A549 (cell line): ENCODE measurements at regions not wholly inside any gene's neighbourhood (a gene's known extent, or its start where the extent isn't known, plus 50 kb on each side); places are given as distances from the start of the nearest gene placed in this dataset.

Experiments
- ATAC-seq, 2 experiments: fragments of 200-7000 bp in 1 of 2; fragments of >200 bp in 1 of 2; cut with Nextera tagmentation in 1 of 2; cut with Tn5 transposase in 1 of 2; 3 replicates each; pipeline versions ENCODE4 v1.8.0 to v1.9.1; 2018 to 2020; ENCODE audit warnings: mild to moderate bottlenecking in 1 of 2, moderate library complexity in 1 of 2
- CTCF ChIA-PET: fragments of 300-600 bp; sonication (Branson Sonifier 250); formaldehyde crosslinking; extraction: SDS; loops from one replicate; lab custom pipeline; 2021; ENCODE audit warnings: antibody characterized with exemption, inconsistent platforms; lab: Yijun Ruan, JAX
- POLR2A ChIA-PET: fragments of 350-600 bp; formaldehyde crosslinking; extraction: SDS; loops from one replicate; lab custom pipeline; 2021; ENCODE audit warnings: antibody characterized with exemption, inconsistent platforms; lab: Yijun Ruan, JAX
- DNase-seq, 2 experiments: peaks; one replicate each; pipeline versions ENCODE4 v3.0.0 to v3.0.0-alpha.2; 2011 to 2016; ENCODE audit warnings: low read depth in 1 of 2, low spot score in 1 of 2
- FAIRE-seq: peaks from 2 replicates; lab custom pipeline; 2011; peaks lifted over from hg19 to GRCh38; lab: Jason Lieb, UNC
- H3K27ac ChIP-seq, 2 experiments: fragments of >200 bp; sonication (Bioruptor Twin); formaldehyde crosslinking; 3 replicates each; pipeline ENCODE4 v1.5.1; 2016 to 2017
- H3K4me1 ChIP-seq: fragments of >200 bp; sonication (Bioruptor Twin); formaldehyde crosslinking; 3 replicates; pipeline ENCODE4 v1.6.1; 2016
- H3K4me2 ChIP-seq: fragments of >200 bp; sonication (Bioruptor Twin); formaldehyde crosslinking; 3 replicates; pipeline ENCODE4 v1.6.1; 2016
- H3K4me3 ChIP-seq: fragments of >200 bp; sonication (Bioruptor Twin); formaldehyde crosslinking; 3 replicates; pipeline ENCODE4 v1.5.1; 2016
- H3K9me3 ChIP-seq: fragments of >200 bp; sonication (Bioruptor Twin); formaldehyde crosslinking; 3 replicates; pipeline ENCODE4 v1.6.1; 2016
- CBX8 ChIP-seq: fragments of 200-600 bp; sonication (generic); IDR thresholded peaks from 2 replicates; pipeline ENCODE4 v1.6.1; 2016
- CEBPB ChIP-seq, 2 experiments: fragments of >200 bp in 1 of 2; sonication (Bioruptor Twin) in 1 of 2; formaldehyde crosslinking in 1 of 2; IDR thresholded peaks; 2 replicates each; pipeline ENCODE4 v1.6.1; 2012 to 2016
- CHD2 ChIP-seq: fragments of 150-350 bp; IDR thresholded peaks from 2 replicates; pipeline ENCODE4 v1.6.1; 2014; ENCODE audit warnings: low read length; ENCODE audit not compliant: partially characterized antibody
- CHD4 ChIP-seq: fragments of 200-600 bp; sonication (generic); IDR thresholded peaks from 2 replicates; pipeline ENCODE4 v1.6.1; 2016; ENCODE audit warnings: antibody characterized with exemption, mild to moderate bottlenecking, borderline replicate concordance
- EHF ChIP-seq: fragments of 250-450 bp; sonication (Bioruptor Pico); IDR thresholded peaks from 2 replicates; pipeline ENCODE4 v1.5.0; 2020; ENCODE audit warnings: mild to moderate bottlenecking
- EHMT2 ChIP-seq: fragments of 200-600 bp; sonication (generic); IDR thresholded peaks from 2 replicates; pipeline ENCODE4 v1.6.1; 2016; ENCODE audit warnings: antibody characterized with exemption, low read depth, mild to moderate bottlenecking, moderate library complexity
- EP300 ChIP-seq, 2 experiments: fragments of >200 bp; sonication (Bioruptor Twin); formaldehyde crosslinking; IDR thresholded peaks; 2 replicates in 1 of 2; 3 replicates in 1 of 2; pipeline ENCODE4 v1.6.1; 2016 to 2017
- FOSB ChIP-seq: fragments of 250-450 bp; sonication (Bioruptor Pico); IDR thresholded peaks from 2 replicates; pipeline ENCODE4 v1.5.0; 2020; ENCODE audit warnings: mild to moderate bottlenecking, moderate library complexity
- FOSL2 ChIP-seq, 2 experiments: fragments of 450-650 bp in 1 of 2; fragments of >200 bp in 1 of 2; sonication (Bioruptor Twin) in 1 of 2; formaldehyde crosslinking; IDR thresholded peaks; 2 replicates each; pipeline versions ENCODE4 v1.5.0 to v1.6.1; 2016 to 2020; ENCODE audit warnings: mild to moderate bottlenecking in 1 of 2, moderate library complexity in 1 of 2
- HEYL ChIP-seq: fragments of 250-450 bp; sonication (Bioruptor Pico); IDR thresholded peaks from 2 replicates; pipeline ENCODE4 v1.8.0; 2021; ENCODE audit warnings: mild to moderate bottlenecking, moderate library complexity
- HOXB5 ChIP-seq: fragments of 250-450 bp; sonication (Bioruptor Pico); IDR thresholded peaks from 2 replicates; pipeline ENCODE4 v1.5.0; 2020; ENCODE audit warnings: mild to moderate bottlenecking, moderate library complexity
- JUN ChIP-seq, 2 experiments: fragments of >200 bp; sonication (Bioruptor Twin); formaldehyde crosslinking; IDR thresholded peaks; 2 replicates in 1 of 2; 3 replicates in 1 of 2; pipeline ENCODE4 v1.6.1; 2016 to 2017
- MAZ ChIP-seq: fragments of 150-350 bp; IDR thresholded peaks from 2 replicates; pipeline ENCODE4 v1.6.1; 2014; ENCODE audit warnings: antibody characterized with exemption, low read depth, low read length, borderline replicate concordance
- NR3C1 ChIP-seq: fragments of >200 bp; sonication (Bioruptor Twin); formaldehyde crosslinking; IDR thresholded peaks from 3 replicates; pipeline ENCODE4 v1.6.1; 2017
- PHF8 ChIP-seq: fragments of 200-600 bp; sonication (generic); IDR thresholded peaks from 2 replicates; pipeline ENCODE4 v1.6.1; 2016; ENCODE audit warnings: low read depth, mild to moderate bottlenecking, antibody characterized with exemption, moderate library complexity, borderline replicate concordance
- RAD21 ChIP-seq, 2 experiments: fragments of >200 bp in 1 of 2; sonication (Bioruptor Twin) in 1 of 2; formaldehyde crosslinking in 1 of 2; IDR thresholded peaks in 1 of 2; conservative IDR thresholded peaks in 1 of 2; 2 replicates in 1 of 2; 3 replicates in 1 of 2; pipeline ENCODE4 v1.6.1; 2012 to 2018; ENCODE audit warnings: inconsistent platforms in 1 of 2
- RNF2 ChIP-seq: fragments of 200-600 bp; sonication (generic); IDR thresholded peaks from 2 replicates; pipeline ENCODE4 v1.6.1; 2016; ENCODE audit warnings: low read depth, mild to moderate bottlenecking, antibody characterized with exemption, moderate library complexity, borderline replicate concordance
- SREBF2 ChIP-seq: fragments of 450-650 bp; IDR thresholded peaks from 2 replicates; pipeline ENCODE4 v1.6.1; 2014; ENCODE audit warnings: mild to moderate bottlenecking, moderate library complexity
- TFCP2L1 ChIP-seq: fragments of 250-450 bp; sonication (Bioruptor Pico); IDR thresholded peaks from 2 replicates; pipeline ENCODE4 v1.5.0; 2021; ENCODE audit warnings: mild to moderate bottlenecking
- TP53 ChIP-seq: fragments of 250-450 bp; sonication (Bioruptor Pico); IDR thresholded peaks from 2 replicates; pipeline ENCODE4 v1.5.0; 2021; ENCODE audit warnings: mild to moderate bottlenecking, moderate library complexity
- WGBS: methylation state at CpG from one replicate; pipeline ENCODE4 v1.1.6; 2017; ENCODE audit errors: missing lambda C conversion rate; 5-methylcytosine and 5-hydroxymethylcytosine counted together
- TF ChIP-seq, protein P1 (sequence below): fragments of 150-350 bp; IDR thresholded peaks from 2 replicates; pipeline ENCODE4 v1.6.1; 2014; ENCODE audit warnings: low read depth, mild to moderate bottlenecking, low read length
- TF ChIP-seq, protein P2 (sequence below): fragments of >200 bp; sonication (Bioruptor Twin); formaldehyde crosslinking; IDR thresholded peaks from 3 replicates; pipeline ENCODE4 v1.5.1; 2016
- TF ChIP-seq, protein P3 (sequence below): fragments of 250-450 bp; sonication (Bioruptor Pico); IDR thresholded peaks from 2 replicates; pipeline ENCODE4 v1.5.0; 2021; ENCODE audit warnings: mild to moderate bottlenecking, moderate library complexity, borderline replicate concordance
- TF ChIP-seq, protein P4 (sequence below): fragments of 250-450 bp; sonication (Bioruptor Pico); IDR thresholded peaks from 2 replicates; pipeline ENCODE4 v1.5.0; 2020; ENCODE audit warnings: low read depth, mild to moderate bottlenecking, moderate library complexity
- TF ChIP-seq, protein P5 (sequence below): fragments of >200 bp; sonication (Bioruptor Twin); formaldehyde crosslinking; IDR thresholded peaks from 3 replicates; pipeline ENCODE4 v1.6.1; 2016
- TF ChIP-seq, protein P6 (sequence below): fragments of >200 bp; sonication (Bioruptor Twin); formaldehyde crosslinking; IDR thresholded peaks from 2 replicates; pipeline ENCODE4 v1.6.1; 2016

DNA sequence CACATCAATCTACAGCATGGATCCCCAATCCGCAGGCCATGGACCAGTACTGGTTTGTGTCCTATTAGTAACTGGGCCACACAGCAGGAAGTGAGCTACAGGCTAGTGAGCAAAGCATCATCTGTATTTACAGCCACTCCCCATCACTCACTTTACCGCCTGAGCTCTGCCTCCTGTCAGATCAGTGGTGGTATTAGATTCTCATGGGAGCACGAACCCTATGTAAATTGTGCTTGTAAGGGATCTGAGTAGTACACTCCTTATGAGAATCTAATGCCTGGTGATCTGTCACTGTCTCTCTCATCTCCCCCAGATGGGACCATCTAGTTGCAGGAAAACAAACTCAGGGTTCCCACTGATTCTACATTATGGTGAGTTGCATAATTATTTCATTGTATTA lies 212.7 kb upstream of the FAM174A start:
- DNase-seq (no peak), FAIRE-seq (no peak), ATAC-seq (no peak)
- Histone ChIP-seq H3K4me1 (no peaks in the 10 kb centered on the region), H3K4me3 (no peak overlapping the region), H3K4me2 (no peak overlapping the region), H3K27ac (no peak overlapping the region), H3K9me3 (no peaks in the 10 kb centered on the region)
- POLR2A ChIA-PET: no interaction called here
- TF ChIP-seq, protein P1, sequence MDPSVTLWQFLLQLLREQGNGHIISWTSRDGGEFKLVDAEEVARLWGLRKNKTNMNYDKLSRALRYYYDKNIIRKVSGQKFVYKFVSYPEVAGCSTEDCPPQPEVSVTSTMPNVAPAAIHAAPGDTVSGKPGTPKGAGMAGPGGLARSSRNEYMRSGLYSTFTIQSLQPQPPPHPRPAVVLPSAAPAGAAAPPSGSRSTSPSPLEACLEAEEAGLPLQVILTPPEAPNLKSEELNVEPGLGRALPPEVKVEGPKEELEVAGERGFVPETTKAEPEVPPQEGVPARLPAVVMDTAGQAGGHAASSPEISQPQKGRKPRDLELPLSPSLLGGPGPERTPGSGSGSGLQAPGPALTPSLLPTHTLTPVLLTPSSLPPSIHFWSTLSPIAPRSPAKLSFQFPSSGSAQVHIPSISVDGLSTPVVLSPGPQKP: no peak
- TF ChIP-seq, protein P2, sequence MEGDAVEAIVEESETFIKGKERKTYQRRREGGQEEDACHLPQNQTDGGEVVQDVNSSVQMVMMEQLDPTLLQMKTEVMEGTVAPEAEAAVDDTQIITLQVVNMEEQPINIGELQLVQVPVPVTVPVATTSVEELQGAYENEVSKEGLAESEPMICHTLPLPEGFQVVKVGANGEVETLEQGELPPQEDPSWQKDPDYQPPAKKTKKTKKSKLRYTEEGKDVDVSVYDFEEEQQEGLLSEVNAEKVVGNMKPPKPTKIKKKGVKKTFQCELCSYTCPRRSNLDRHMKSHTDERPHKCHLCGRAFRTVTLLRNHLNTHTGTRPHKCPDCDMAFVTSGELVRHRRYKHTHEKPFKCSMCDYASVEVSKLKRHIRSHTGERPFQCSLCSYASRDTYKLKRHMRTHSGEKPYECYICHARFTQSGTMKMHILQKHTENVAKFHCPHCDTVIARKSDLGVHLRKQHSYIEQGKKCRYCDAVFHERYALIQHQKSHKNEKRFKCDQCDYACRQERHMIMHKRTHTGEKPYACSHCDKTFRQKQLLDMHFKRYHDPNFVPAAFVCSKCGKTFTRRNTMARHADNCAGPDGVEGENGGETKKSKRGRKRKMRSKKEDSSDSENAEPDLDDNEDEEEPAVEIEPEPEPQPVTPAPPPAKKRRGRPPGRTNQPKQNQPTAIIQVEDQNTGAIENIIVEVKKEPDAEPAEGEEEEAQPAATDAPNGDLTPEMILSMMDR: no peak
- TF ChIP-seq, protein P3, sequence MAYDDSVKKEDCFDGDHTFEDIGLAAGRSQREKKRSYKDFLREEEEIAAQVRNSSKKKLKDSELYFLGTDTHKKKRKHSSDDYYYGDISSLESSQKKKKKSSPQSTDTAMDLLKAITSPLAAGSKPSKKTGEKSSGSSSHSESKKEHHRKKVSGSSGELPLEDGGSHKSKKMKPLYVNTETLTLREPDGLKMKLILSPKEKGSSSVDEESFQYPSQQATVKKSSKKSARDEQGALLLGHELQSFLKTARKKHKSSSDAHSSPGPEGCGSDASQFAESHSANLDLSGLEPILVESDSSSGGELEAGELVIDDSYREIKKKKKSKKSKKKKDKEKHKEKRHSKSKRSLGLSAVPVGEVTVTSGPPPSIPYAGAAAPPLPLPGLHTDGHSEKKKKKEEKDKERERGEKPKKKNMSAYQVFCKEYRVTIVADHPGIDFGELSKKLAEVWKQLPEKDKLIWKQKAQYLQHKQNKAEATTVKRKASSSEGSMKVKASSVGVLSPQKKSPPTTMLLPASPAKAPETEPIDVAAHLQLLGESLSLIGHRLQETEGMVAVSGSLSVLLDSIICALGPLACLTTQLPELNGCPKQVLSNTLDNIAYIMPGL: no peak
- no peak for TF ChIP-seq EHF (CRISPR knock-in tag)
- no peak for TF ChIP-seq TP53 (CRISPR knock-in tag)
- TF ChIP-seq HOXB5 (CRISPR knock-in tag): no peak
- no peak for TF ChIP-seq PHF8
- TF ChIP-seq, protein P4, sequence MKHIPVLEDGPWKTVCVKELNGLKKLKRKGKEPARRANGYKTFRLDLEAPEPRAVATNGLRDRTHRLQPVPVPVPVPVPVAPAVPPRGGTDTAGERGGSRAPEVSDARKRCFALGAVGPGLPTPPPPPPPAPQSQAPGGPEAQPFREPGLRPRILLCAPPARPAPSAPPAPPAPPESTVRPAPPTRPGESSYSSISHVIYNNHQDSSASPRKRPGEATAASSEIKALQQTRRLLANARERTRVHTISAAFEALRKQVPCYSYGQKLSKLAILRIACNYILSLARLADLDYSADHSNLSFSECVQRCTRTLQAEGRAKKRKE (CRISPR knock-in tag): no peak
- no peak for TF ChIP-seq HEYL (CRISPR knock-in tag)
- no peak for TF ChIP-seq SREBF2
- no peak for TF ChIP-seq FOSB (CRISPR knock-in tag)
- no peak for TF ChIP-seq CHD2
- no peak for TF ChIP-seq EP300 (IDR thresholded peaks at IDR 0.05)
- TF ChIP-seq JUN (IDR thresholded peaks at IDR 0.05): no peak
- TF ChIP-seq, protein P5, sequence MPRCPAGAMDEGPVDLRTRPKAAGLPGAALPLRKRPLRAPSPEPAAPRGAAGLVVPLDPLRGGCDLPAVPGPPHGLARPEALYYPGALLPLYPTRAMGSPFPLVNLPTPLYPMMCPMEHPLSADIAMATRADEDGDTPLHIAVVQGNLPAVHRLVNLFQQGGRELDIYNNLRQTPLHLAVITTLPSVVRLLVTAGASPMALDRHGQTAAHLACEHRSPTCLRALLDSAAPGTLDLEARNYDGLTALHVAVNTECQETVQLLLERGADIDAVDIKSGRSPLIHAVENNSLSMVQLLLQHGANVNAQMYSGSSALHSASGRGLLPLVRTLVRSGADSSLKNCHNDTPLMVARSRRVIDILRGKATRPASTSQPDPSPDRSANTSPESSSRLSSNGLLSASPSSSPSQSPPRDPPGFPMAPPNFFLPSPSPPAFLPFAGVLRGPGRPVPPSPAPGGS: no peak
- no peak for TF ChIP-seq FOSL2 (IDR thresholded peaks at IDR 0.05)
- no peak for TF ChIP-seq FOSL2 (CRISPR knock-in tag; IDR thresholded peaks at IDR 0.05)
- no peak for TF ChIP-seq RAD21 (conservative IDR thresholded peaks at IDR 0.05 in 1 of 2, IDR thresholded peaks at IDR 0.05 in 1 of 2)
- WGBS: 57% methylated on average over 3 of the region's 3 CpGs
- CTCF ChIA-PET: no interaction called here

DNA sequence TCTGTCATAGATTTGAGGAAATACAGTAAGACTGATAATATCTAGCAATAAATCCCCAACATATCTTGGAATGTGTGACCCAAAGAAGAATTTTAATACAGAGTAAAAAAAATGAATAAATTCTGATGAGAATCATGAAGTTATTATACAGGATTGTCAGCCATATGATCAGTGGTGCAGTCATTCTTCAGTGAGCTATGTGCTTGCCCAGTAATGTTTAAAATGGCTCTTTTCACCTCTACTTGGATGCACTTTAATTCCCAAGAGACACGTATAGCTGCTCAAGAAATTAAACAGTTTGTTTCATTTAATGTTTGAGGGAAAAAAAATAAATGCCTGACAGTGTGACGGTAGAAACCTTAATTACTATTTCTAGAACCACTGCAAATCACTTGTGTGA lies 215.3 kb upstream of the FAM174A start:
- POLR2A ChIA-PET: no interaction called here
- CTCF ChIA-PET: no interaction called here
- Histone ChIP-seq H3K27ac (no peak overlapping the region), H3K4me3 (no peak overlapping the region), H3K9me3 (no peaks in the 10 kb centered on the region), H3K4me1 (no peaks in the 10 kb centered on the region), H3K4me2 (no peak overlapping the region)
- no peak for ATAC-seq
- 14% methylated on average over 2 of the region's 2 CpGs for WGBS
- DNase-seq: no peak
- no peak for FAIRE-seq
- no peak for TF ChIP-seq CHD4
- no peak for TF ChIP-seq HOXB5 (CRISPR knock-in tag)
- TF ChIP-seq, protein P1: no peak
- no peak for TF ChIP-seq RNF2
- TF ChIP-seq EHMT2: no peak
- TF ChIP-seq CEBPB (IDR thresholded peaks at IDR 0.05): no peak
- TF ChIP-seq EHF (CRISPR knock-in tag): no peak
- no peak for TF ChIP-seq FOSB (CRISPR knock-in tag)
- TF ChIP-seq CBX8: no peak
- TF ChIP-seq NR3C1: no peak
- TF ChIP-seq SREBF2: no peak
- no peak for TF ChIP-seq TFCP2L1
- TF ChIP-seq, protein P3: no peak
- TF ChIP-seq CHD2: no peak
- TF ChIP-seq, protein P6, sequence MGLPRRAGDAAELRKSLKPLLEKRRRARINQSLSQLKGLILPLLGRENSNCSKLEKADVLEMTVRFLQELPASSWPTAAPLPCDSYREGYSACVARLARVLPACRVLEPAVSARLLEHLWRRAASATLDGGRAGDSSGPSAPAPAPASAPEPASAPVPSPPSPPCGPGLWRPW: no peak
- no peak for TF ChIP-seq MAZ
